LNCaP clone FGC (cell line): ENCODE measurements at regions not wholly inside any gene's neighbourhood (a gene's known extent, or its start where the extent isn't known, plus 50 kb on each side); places are given as distances from the start of the nearest gene placed in this dataset.
"Not testable (repeated sequence)": the region's sequence is repeated elsewhere in the genome, so short reads cannot be mapped to it uniquely, and the experiment has no call there.

Experiments used
- DNase-seq: peaks from one replicate; pipeline ENCODE4 v3.0.0-alpha.2; 2011; ENCODE audit warnings: low read depth
- H3K4me3 ChIP-seq: 2 replicates; pipeline ENCODE4 v1.5.1; 2011; ENCODE audit warnings: mild to moderate bottlenecking, low read depth, low read length, control low read depth
- TF ChIP-seq, protein P1 (sequence below): IDR thresholded peaks from 2 replicates; pipeline ENCODE4 v1.5.1; 2012; ENCODE audit warnings: mild to moderate bottlenecking; ENCODE audit not compliant: control insufficient read depth, insufficient read depth; ENCODE audit errors: extremely low read depth

DNA sequence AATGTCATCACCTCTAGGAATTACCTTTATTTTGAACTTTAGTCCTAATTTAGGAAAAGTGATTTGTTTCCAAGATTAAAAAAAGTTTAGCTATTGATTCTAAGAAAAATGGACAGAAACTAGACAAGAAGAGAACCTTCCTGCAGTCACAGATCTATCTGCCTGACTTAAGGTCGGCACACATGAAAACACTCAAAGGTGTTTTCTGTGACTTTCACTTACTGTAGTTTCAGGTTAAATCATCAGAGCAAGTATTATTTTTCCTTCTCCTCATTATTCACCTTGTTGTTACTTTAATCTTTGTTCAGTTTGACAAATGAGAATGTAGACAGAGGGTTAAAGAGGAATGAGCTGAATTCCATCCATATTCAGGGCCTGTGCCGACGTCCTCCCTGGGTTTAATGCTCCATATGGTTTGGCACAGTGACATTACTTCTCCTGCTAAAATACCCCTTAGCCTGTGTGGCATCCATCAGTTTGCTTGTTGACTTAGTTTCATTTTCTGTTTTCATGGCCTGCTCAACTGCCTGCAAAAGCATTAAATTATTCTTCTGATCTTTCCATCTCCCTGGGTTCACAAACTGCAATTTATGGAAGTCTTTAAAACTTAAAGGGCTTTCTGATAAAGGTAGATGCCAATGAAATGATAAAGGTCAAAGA is 352.7 kb downstream of the NKX6-1 start:
- TF ChIP-seq, protein P1, sequence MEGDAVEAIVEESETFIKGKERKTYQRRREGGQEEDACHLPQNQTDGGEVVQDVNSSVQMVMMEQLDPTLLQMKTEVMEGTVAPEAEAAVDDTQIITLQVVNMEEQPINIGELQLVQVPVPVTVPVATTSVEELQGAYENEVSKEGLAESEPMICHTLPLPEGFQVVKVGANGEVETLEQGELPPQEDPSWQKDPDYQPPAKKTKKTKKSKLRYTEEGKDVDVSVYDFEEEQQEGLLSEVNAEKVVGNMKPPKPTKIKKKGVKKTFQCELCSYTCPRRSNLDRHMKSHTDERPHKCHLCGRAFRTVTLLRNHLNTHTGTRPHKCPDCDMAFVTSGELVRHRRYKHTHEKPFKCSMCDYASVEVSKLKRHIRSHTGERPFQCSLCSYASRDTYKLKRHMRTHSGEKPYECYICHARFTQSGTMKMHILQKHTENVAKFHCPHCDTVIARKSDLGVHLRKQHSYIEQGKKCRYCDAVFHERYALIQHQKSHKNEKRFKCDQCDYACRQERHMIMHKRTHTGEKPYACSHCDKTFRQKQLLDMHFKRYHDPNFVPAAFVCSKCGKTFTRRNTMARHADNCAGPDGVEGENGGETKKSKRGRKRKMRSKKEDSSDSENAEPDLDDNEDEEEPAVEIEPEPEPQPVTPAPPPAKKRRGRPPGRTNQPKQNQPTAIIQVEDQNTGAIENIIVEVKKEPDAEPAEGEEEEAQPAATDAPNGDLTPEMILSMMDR: no peak
- DNase-seq: no peak

DNA sequence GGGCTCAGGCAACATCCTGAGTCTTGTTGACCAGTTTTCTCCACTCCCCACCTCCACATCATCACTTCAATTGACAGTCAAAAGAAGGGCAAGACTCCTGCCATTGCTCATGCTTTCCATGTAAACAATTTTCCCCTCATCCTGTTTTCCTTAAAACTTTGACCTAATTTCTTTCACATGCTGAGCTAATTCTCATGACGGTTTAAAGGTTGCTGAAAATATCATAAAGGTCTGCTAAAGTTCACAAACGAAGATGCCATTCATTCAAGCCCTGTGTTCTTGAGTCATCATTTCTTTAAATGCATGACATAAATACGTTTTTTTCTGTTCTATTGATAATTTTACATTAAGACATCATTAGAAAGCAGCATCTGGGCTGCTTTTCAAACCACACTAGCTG is 353.9 kb downstream of the NKX6-1 start:
- no peak for DNase-seq
- TF ChIP-seq, protein P1: no peak
- H3K4me3 ChIP-seq: no peak overlapping the region

More for the DNA sequence above, 352.7 kb downstream of the NKX6-1 start:
- no peak overlapping the region for H3K4me3 ChIP-seq

DNA sequence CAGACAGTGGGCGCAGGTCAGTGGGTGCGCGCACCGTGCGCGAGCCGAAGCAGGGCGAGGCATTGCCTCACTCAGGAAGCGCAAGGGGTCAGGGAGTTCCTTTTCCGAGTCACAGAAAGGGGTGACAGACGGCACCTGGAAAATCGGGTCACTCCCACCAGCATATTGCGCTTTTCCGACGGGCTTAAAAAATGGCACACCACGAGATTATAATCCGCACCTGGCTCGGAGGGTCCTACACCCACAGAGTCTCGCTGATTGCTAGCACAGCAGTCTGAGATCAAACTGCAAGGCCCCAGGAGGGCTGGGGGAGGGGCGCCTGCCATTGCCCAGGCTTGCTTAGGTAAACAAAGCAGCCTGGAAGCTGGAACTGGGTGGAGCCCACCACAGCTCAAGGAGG is 372.2 kb downstream of the NKX6-1 start:
- not testable (repeated sequence) for DNase-seq, H3K4me3 ChIP-seq

DNA sequence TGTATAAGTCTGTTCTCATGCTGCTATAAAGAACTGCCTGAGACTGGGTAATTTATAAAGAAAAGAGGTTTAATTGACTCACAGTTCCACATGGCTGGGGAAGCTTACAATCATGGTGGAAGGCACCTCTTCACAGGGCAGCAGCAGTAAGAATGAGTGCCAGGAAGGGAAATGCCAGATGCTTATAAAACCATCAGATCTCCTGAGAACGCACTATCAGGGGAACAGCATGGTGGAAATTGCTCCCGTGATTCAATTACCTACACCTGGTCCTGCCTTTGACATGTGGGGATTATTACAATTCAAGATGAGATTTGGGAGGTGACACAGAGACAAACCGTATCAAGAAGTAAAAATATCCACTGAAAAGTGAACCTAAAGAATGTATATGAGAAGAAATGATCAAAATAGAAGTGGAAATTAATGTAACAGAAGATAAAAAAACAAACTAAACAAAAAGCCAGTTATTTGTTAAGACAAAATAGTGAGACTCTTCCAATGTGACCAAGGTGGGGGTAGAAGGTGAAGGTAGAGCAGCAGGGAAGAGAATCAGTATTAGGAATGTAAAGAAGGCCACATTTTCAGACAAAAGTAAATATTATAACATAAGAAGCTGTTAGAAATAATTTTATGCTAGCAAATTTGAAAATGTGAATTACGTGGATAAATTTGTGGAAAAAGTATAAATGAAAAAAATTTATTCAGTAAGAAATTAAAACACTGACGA is 372.9 kb downstream of the NKX6-1 start:
- no peak for DNase-seq
- H3K4me3 ChIP-seq: no peak overlapping the region
- TF ChIP-seq, protein P1: no peak

DNA sequence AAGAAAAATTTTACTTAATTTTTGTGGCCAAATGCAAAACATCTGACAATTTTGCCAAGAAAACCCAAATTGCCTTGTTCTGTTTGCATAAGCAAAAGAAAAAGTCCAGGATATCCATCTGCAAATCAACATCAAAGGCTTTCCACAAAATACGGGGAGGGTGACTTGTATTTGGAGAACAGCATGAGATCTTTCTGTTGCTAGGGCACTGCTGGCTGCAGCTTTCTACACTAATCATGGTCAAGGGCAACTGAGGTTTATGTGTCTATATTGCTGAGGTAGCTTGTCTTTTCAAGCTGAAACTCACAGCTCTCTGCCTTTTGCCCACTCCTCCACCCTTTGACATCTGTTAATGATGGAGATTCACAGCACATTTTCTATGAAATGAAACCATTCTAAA is 389.1 kb downstream of the NKX6-1 start:
- TF ChIP-seq, protein P1: no peak
- H3K4me3 ChIP-seq: no peak overlapping the region
- DNase-seq: no peak

DNA sequence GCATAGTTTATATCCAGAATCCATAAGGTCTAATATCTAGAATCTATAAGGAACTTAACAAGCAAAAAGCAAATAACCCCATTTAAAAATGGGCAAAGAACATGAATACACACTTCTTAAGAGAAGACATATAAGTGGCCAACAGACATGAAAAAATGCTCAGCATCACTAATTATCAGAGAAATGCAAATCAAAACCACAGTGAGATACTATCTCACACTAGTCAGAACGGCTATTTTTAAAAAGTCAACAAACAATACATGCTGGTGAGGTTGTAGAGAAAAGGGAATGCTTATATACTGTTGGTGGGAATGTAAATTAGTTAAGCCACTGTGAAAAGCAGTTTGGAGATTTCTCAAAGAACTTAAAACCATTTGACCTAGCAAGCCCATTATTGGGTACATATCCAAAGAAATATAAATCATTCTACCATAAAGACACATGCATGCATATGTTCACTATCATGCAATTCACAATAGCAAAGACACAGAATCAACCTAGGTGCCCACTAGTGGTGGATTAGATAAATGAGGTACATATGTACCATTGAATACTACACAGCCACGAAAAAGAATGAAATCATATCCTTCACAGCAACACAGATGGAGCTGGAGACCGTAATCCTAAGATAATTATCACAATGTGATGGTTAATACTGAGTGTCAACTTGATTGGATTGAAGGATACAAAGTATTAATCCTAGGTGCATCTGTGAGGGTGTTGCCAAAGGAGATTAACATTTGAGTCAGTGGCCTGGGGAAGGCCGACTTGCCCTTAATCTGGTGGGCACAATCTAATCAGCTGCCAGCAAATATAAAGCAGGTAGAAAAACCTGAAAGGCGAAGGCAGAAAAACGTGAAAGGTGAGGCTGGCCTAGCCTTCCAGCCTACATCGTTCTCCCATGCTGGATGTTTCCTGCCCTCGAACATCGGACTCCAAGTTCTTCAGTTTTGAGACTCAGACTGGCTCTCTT is 397.2 kb downstream of the NKX6-1 start:
- DNase-seq: not testable (repeated sequence)

DNA sequence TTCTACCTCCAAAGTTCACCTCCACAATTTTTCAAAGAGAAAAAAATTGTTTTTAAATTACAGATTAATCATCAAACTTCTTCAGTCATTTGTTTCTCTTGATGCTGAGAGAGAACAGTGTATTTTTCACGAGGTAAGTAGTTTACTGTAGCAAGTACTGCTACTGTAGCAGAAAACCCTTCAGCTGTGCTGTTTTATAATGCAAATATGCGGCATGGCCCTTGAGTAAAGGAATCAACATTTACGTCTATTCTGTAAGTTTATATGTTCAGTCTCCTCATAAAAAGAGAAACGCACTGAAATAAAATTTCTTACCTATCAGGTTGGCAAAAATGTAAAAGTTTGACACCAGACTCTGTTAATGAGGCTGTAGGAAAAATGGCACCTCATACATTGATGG is 399.0 kb downstream of the NKX6-1 start:
- TF ChIP-seq, protein P1: no peak

More for the DNA sequence above, 397.2 kb downstream of the NKX6-1 start:
- H3K4me3 ChIP-seq: not testable (repeated sequence)

More for the DNA sequence above, 399.0 kb downstream of the NKX6-1 start:
- no peak for DNase-seq
- H3K4me3 ChIP-seq: no peak overlapping the region
